ENCODE measurements at regions not wholly inside any gene's neighbourhood (a gene's known extent, or its start where the extent isn't known, plus 50 kb on each side); places are given as distances from the start of the nearest gene placed in this dataset.

DNA sequence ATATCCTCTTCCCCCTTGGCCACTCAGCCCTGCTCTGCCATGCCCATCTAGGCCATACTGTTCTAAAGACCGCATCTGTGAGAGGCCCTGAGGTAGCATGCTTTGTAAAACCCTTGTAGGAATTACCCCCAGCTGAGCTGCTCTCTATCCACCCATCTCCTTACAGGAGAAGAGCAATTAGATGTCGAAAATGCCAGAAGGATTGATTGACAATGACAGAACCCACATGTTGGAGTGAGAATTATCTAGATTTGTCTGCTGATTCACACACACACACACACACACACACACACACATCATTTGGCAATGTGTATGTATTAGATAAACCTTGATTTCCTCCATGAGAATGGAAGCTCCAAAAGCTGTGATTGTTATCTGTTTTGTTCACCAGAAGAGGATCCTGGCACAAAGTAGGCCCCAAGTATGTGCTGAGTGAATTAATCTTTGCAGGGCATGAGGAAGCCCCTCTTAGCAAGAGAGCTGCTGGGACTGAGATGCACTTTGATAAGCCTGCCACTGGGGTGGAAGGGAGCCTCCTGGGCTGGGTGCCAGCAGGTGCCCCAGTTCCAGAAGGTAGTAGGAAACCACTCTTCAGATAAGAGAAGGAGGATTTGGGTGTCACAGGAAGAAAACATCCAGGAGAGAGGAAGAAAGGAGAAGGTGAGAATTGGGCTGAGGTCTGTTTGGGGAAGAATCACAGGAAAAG lies 187.5 kb upstream of the ADO start:
- TF ChIP-seq, protein P1, sequence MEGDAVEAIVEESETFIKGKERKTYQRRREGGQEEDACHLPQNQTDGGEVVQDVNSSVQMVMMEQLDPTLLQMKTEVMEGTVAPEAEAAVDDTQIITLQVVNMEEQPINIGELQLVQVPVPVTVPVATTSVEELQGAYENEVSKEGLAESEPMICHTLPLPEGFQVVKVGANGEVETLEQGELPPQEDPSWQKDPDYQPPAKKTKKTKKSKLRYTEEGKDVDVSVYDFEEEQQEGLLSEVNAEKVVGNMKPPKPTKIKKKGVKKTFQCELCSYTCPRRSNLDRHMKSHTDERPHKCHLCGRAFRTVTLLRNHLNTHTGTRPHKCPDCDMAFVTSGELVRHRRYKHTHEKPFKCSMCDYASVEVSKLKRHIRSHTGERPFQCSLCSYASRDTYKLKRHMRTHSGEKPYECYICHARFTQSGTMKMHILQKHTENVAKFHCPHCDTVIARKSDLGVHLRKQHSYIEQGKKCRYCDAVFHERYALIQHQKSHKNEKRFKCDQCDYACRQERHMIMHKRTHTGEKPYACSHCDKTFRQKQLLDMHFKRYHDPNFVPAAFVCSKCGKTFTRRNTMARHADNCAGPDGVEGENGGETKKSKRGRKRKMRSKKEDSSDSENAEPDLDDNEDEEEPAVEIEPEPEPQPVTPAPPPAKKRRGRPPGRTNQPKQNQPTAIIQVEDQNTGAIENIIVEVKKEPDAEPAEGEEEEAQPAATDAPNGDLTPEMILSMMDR (IDR thresholded peaks at IDR 0.05; ENCODE audit: low read length), result 0 out of 2 replicates have a peak, but pooled peaks have one; percentile 9
- TF ChIP-seq EZH2phosphoT487 (IDR thresholded peaks at IDR 0.05; ENCODE audit: low read length) (no peak), EZH2 (optimal IDR thresholded peaks at IDR 0.05; ENCODE audit: low read depth, low read length) (no peak)

Data from MM.1S (cell line).